OCI-LY3 (cell line): ENCODE measurements at regions not wholly inside any gene's neighbourhood (a gene's known extent, or its start where the extent isn't known, plus 50 kb on each side); places are given as distances from the start of the nearest gene placed in this dataset.

Experiments used
- EZH2phosphoT487 ChIP-seq: fragments of 200-600 bp; shearing (Covaris generic); IDR thresholded peaks from 2 replicates; pipeline ENCODE4 v1.6.1; 2018; ENCODE audit warnings: antibody characterized with exemption, mixed run types, low read depth
- TF ChIP-seq, protein P1 (sequence below): fragments of 200-600, 300-600 bp; sonication (generic); IDR thresholded peaks from 2 replicates; pipeline ENCODE4 v1.5.1; 2014; ENCODE audit warnings: antibody characterized with exemption, low read length, low read depth

DNA sequence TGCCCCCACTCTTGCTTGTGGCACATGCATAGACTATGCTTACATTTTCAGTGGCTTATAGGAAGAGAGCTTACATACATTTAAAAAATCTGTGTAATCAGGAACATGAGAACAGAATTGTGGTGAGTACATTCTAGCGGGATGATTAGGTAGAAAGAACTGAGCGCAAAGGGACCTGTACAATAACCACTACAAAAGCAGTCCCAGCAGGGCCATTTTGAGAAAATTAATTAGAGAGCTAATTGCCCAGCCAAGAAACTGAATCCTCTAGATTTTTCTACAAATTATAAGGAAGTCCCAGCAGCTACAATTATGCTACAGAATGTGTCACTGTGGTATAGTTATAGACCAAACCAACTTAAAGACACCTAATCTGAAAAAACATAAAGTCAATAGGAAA is 105.6 kb upstream of the TNFAIP3 start:
- no peak for TF ChIP-seq EZH2phosphoT487
- TF ChIP-seq, protein P1, sequence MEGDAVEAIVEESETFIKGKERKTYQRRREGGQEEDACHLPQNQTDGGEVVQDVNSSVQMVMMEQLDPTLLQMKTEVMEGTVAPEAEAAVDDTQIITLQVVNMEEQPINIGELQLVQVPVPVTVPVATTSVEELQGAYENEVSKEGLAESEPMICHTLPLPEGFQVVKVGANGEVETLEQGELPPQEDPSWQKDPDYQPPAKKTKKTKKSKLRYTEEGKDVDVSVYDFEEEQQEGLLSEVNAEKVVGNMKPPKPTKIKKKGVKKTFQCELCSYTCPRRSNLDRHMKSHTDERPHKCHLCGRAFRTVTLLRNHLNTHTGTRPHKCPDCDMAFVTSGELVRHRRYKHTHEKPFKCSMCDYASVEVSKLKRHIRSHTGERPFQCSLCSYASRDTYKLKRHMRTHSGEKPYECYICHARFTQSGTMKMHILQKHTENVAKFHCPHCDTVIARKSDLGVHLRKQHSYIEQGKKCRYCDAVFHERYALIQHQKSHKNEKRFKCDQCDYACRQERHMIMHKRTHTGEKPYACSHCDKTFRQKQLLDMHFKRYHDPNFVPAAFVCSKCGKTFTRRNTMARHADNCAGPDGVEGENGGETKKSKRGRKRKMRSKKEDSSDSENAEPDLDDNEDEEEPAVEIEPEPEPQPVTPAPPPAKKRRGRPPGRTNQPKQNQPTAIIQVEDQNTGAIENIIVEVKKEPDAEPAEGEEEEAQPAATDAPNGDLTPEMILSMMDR = no peak
